Lower leg skin (tissue), 3 donors: ENCODE measurements at regions not wholly inside any gene's neighbourhood (a gene's known extent, or its start where the extent isn't known, plus 50 kb on each side); places are given as distances from the start of the nearest gene placed in this dataset.

Experiments
- POLR2A ChIP-seq, 2 donors: fragments of 450-650 bp; IDR thresholded peaks; one replicate each; pipeline ENCODE4 v1.6.1; 2016 to 2017; ENCODE audit warnings: antibody characterized with exemption in 2 of 2, mild to moderate bottlenecking in 1 of 2, moderate library complexity in 1 of 2
- TF ChIP-seq, protein P1 (sequence below), 3 donors: fragments of 450-650 bp; IDR thresholded peaks; one replicate each; pipeline ENCODE4 v1.5.1; 2016; ENCODE audit warnings: antibody characterized with exemption in 3 of 3, mild to moderate bottlenecking in 3 of 3, moderate library complexity in 2 of 3

DNA sequence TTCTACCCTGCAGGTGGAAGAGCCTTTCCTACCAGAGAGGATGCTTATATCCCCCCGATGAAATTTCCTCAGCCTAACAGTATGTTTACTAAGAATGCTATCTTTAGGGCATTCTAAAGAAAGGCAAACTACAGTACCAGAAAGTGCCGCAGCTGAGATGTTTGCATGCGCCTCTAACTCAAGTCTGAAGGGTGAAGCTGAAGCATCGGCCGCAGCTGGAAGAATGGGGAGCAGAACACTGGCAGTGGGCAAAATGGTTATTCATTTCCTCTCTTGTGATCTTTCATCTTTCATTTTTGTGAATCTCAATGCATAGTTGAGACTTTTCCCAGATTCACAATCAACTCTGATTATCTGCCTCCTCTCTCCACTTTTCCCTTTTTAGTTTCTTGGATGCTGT, 648.2 kb upstream of the ZEB2 start:
- TF ChIP-seq, protein P1, sequence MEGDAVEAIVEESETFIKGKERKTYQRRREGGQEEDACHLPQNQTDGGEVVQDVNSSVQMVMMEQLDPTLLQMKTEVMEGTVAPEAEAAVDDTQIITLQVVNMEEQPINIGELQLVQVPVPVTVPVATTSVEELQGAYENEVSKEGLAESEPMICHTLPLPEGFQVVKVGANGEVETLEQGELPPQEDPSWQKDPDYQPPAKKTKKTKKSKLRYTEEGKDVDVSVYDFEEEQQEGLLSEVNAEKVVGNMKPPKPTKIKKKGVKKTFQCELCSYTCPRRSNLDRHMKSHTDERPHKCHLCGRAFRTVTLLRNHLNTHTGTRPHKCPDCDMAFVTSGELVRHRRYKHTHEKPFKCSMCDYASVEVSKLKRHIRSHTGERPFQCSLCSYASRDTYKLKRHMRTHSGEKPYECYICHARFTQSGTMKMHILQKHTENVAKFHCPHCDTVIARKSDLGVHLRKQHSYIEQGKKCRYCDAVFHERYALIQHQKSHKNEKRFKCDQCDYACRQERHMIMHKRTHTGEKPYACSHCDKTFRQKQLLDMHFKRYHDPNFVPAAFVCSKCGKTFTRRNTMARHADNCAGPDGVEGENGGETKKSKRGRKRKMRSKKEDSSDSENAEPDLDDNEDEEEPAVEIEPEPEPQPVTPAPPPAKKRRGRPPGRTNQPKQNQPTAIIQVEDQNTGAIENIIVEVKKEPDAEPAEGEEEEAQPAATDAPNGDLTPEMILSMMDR (IDR thresholded peaks at IDR 0.05), result no peak
- no peak for TF ChIP-seq POLR2A (IDR thresholded peaks at IDR 0.05)
